Naive thymus-derived CD4-positive, alpha-beta T cell (primary cell): ENCODE measurements at regions not wholly inside any gene's neighbourhood (a gene's known extent, or its start where the extent isn't known, plus 50 kb on each side); places are given as distances from the start of the nearest gene placed in this dataset.

ENCODE experiments used
- ATAC-seq: fragments of 150-1000 bp; cut with Tn5 transposase; 2 replicates; pipeline ENCODE4 v1.10.0; 2021; ENCODE audit warnings: mild to moderate bottlenecking, moderate library complexity
- CTCF ChIA-PET: fragments of 350-600 bp; sonication (Branson Sonifier 250); formaldehyde crosslinking; loops from one replicate; lab custom pipeline; 2021; ENCODE audit warnings: antibody characterized with exemption; lab: Charles Lee
- POLR2A ChIA-PET: fragments of 350-600 bp; sonication (Branson Sonifier 250); formaldehyde crosslinking; loops from one replicate; lab custom pipeline; 2021; ENCODE audit warnings: antibody characterized with exemption, inconsistent platforms; lab: Charles Lee
- DNase-seq, 9 donors: peaks; one replicate each; pipeline versions ENCODE4 v3.0.0 to v3.0.0-alpha.2; 2020 to 2022; ENCODE audit warnings: mixed read lengths in 1 of 9
- H3K27ac ChIP-seq: one replicate; pipeline ENCODE4 v1.7.0; 2013; ENCODE audit warnings: mild to moderate bottlenecking, low read depth, low read length, moderate library complexity
- H3K27me3 ChIP-seq, 2 donors: one replicate each; pipeline ENCODE4 v1.7.0; 2013; ENCODE audit warnings: low read length in 2 of 2, mild to moderate bottlenecking in 2 of 2, moderate library complexity in 2 of 2; ENCODE audit not compliant: control insufficient read depth in 2 of 2, insufficient read depth in 2 of 2
- H3K36me3 ChIP-seq, 3 experiments: 1 replicate in 2 of 3; 2 replicates in 1 of 3; pipeline ENCODE4 v1.7.0; 2013; ENCODE audit warnings: low read length in 3 of 3, mild to moderate bottlenecking in 3 of 3, moderate library complexity in 1 of 3; ENCODE audit not compliant: insufficient read depth in 3 of 3, control insufficient read depth in 2 of 3
- H3K4me1 ChIP-seq, 2 donors: one replicate each; pipeline ENCODE4 v1.7.0; 2013; ENCODE audit warnings: low read length in 2 of 2, mild to moderate bottlenecking in 2 of 2, moderate library complexity in 1 of 2; ENCODE audit not compliant: control insufficient read depth in 2 of 2, insufficient read depth in 2 of 2
- H3K4me3 ChIP-seq: 2 replicates; pipeline ENCODE4 v1.7.0; 2013; ENCODE audit warnings: mild to moderate bottlenecking, low read length
- H3K9me3 ChIP-seq, 3 experiments: 1 replicate in 2 of 3; 2 replicates in 1 of 3; pipeline ENCODE4 v1.7.0; 2013; ENCODE audit warnings: low read length in 3 of 3; ENCODE audit not compliant: control insufficient read depth in 2 of 3
- H3K27ac Mint-ChIP-seq, 9 donors: one replicate each; pipeline ENCODE4 v1.8.0; 2020 to 2022; ENCODE audit warnings: mixed read lengths in 9 of 9, mild to moderate bottlenecking in 8 of 9, moderate library complexity in 5 of 9, inconsistent platforms in 2 of 9
- H3K27me3 Mint-ChIP-seq, 5 donors: one replicate each; pipeline ENCODE4 v1.8.0; 2021 to 2022; ENCODE audit warnings: mixed read lengths in 5 of 5, mild to moderate bottlenecking in 1 of 5
- H3K36me3 Mint-ChIP-seq, 5 donors: one replicate each; pipeline ENCODE4 v1.8.0; 2020 to 2022; ENCODE audit warnings: mixed read lengths in 5 of 5, mild to moderate bottlenecking in 3 of 5, inconsistent platforms in 1 of 5
- H3K4me1 Mint-ChIP-seq, 7 donors: one replicate each; pipeline ENCODE4 v1.8.0; 2020 to 2022; ENCODE audit warnings: mixed read lengths in 7 of 7, mild to moderate bottlenecking in 3 of 7, inconsistent platforms in 1 of 7
- H3K4me3 Mint-ChIP-seq, 10 donors: one replicate each; pipeline ENCODE4 v1.8.0; 2020 to 2022; ENCODE audit warnings: mild to moderate bottlenecking in 10 of 10, mixed read lengths in 10 of 10, moderate library complexity in 6 of 10, inconsistent platforms in 2 of 10
- H3K9me3 Mint-ChIP-seq, 11 donors: one replicate each; pipeline ENCODE4 v1.8.0; 2020 to 2022; ENCODE audit warnings: mixed read lengths in 11 of 11, mild to moderate bottlenecking in 4 of 11, inconsistent platforms in 1 of 11, moderate library complexity in 1 of 11
- intact Hi-C, 2 donors: fragments of 100-400 bp; cut with micrococcal nuclease; formaldehyde crosslinking; loops; one replicate each; pipeline ENCODE4 v1.15.1; 2023

GRCh38 chr3:180311242-180311641 is 274.5 kb upstream of the PEX5L start:
- POLR2A ChIA-PET: no interaction called here
- DNase-seq: no peak
- intact Hi-C loops: no loop called here
- H3K36me3 ChIP-seq: no peaks in the 10 kb centered on the region
- H3K9me3 ChIP-seq: no peaks in the 10 kb centered on the region
- H3K27ac ChIP-seq: no peak overlapping the region
- no peaks in the 10 kb centered on the region for H3K36me3 Mint-ChIP-seq
- H3K4me3 Mint-ChIP-seq: no peak overlapping the region
- H3K9me3 Mint-ChIP-seq: peaks cover 0 to 7% (median 0%) of the 10 kb centered on the region in 11 donors
- no peak for ATAC-seq
- no peaks in the 10 kb centered on the region for H3K27me3 Mint-ChIP-seq
- CTCF ChIA-PET: no interaction called here
- no peaks in the 10 kb centered on the region for H3K27me3 ChIP-seq
- no peaks in the 10 kb centered on the region for H3K4me1 Mint-ChIP-seq
- H3K4me1 ChIP-seq: no peaks in the 10 kb centered on the region
- H3K27ac Mint-ChIP-seq: no peak overlapping the region
- H3K4me3 ChIP-seq: no peak overlapping the region

GRCh38 chr3:180316321-180316720 is 279.6 kb upstream of the PEX5L start:
- H3K27me3 Mint-ChIP-seq: no peaks in the 10 kb centered on the region
- ATAC-seq (no peak), DNase-seq (no peak)
- peaks cover 0 to 5% (median 0%) of the 10 kb centered on the region in 11 donors for H3K9me3 Mint-ChIP-seq
- POLR2A ChIA-PET: no interaction called here
- Histone ChIP-seq H3K4me1 (no peaks in the 10 kb centered on the region), H3K9me3 (no peaks in the 10 kb centered on the region), H3K4me3 (no peak overlapping the region), H3K27me3 (no peaks in the 10 kb centered on the region), H3K36me3 (no peaks in the 10 kb centered on the region), H3K27ac (no peak overlapping the region)
- no peak overlapping the region for H3K4me3 Mint-ChIP-seq
- intact Hi-C loops: no loop called here
- H3K4me1 Mint-ChIP-seq: no peaks in the 10 kb centered on the region
- H3K36me3 Mint-ChIP-seq: no peaks in the 10 kb centered on the region
- H3K27ac Mint-ChIP-seq: no peak overlapping the region
- CTCF ChIA-PET: no interaction called here

- CTCF ChIA-PET: no interaction called here
- no peaks in the 10 kb centered on the region for H3K4me1 Mint-ChIP-seq
Measured at GRCh38 chr3:180319461-180319860, 282.5 kb upstream of the TTC14 start.

GRCh38 chr3:180320631-180321030 is 281.3 kb upstream of the TTC14 start:
- H3K27ac Mint-ChIP-seq: no peak overlapping the region
- Histone ChIP-seq H3K36me3 (no peaks in the 10 kb centered on the region), H3K27ac (no peak overlapping the region), H3K4me3 (no peak overlapping the region), H3K27me3 (no peaks in the 10 kb centered on the region), H3K4me1 (no peaks in the 10 kb centered on the region), H3K9me3 (no peaks in the 10 kb centered on the region)
- no peaks in the 10 kb centered on the region for H3K36me3 Mint-ChIP-seq
- intact Hi-C loops: no loop called here
- DNase-seq: no peak
- ATAC-seq: no peak
- ChIA-PET CTCF (no interaction called here), POLR2A (no interaction called here)
- H3K27me3 Mint-ChIP-seq: no peaks in the 10 kb centered on the region
- no peak overlapping the region for H3K4me3 Mint-ChIP-seq
- peaks cover 0 to 6% (median 0%) of the 10 kb centered on the region in 11 donors for H3K9me3 Mint-ChIP-seq
- no peaks in the 10 kb centered on the region for H3K4me1 Mint-ChIP-seq

More at GRCh38 chr3:180319461-180319860, 282.5 kb upstream of the TTC14 start:
- DNase-seq (no peak), ATAC-seq (no peak)
- Mint-ChIP-seq H3K36me3 (no peaks in the 10 kb centered on the region), H3K4me3 (no peak overlapping the region), H3K27ac (no peak overlapping the region), H3K27me3 (no peaks in the 10 kb centered on the region), H3K9me3 (peaks cover 0 to 5% (median 0%) of the 10 kb centered on the region in 11 donors)
- Histone ChIP-seq H3K4me1 (no peaks in the 10 kb centered on the region), H3K4me3 (no peak overlapping the region), H3K27ac (no peak overlapping the region), H3K27me3 (no peaks in the 10 kb centered on the region), H3K9me3 (no peaks in the 10 kb centered on the region), H3K36me3 (no peaks in the 10 kb centered on the region)
- intact Hi-C loops: no loop called here
- POLR2A ChIA-PET: no interaction called here

GRCh38 chr3:180321534-180321933 is 280.4 kb upstream of the TTC14 start:
- Mint-ChIP-seq H3K4me1 (no peaks in the 10 kb centered on the region), H3K9me3 (peaks cover 0 to 6% (median 0%) of the 10 kb centered on the region in 11 donors), H3K4me3 (no peak overlapping the region), H3K27ac (no peak overlapping the region), H3K36me3 (no peaks in the 10 kb centered on the region), H3K27me3 (no peaks in the 10 kb centered on the region)
- intact Hi-C loops: no loop called here
- no peaks in the 10 kb centered on the region for H3K36me3 ChIP-seq
- no peaks in the 10 kb centered on the region for H3K4me1 ChIP-seq
- DNase-seq (no peak), ATAC-seq (no peak)
- H3K27me3 ChIP-seq: no peaks in the 10 kb centered on the region
- H3K4me3 ChIP-seq: no peak overlapping the region
- POLR2A ChIA-PET: no interaction called here
- no peak overlapping the region for H3K27ac ChIP-seq
- H3K9me3 ChIP-seq: no peaks in the 10 kb centered on the region
- CTCF ChIA-PET: no interaction called here

GRCh38 chr3:180322829-180323228 is 279.1 kb upstream of the TTC14 start:
- H3K4me1 ChIP-seq: no peaks in the 10 kb centered on the region
- CTCF ChIA-PET: no interaction called here
- H3K36me3 Mint-ChIP-seq: no peaks in the 10 kb centered on the region
- no peaks in the 10 kb centered on the region for H3K9me3 ChIP-seq
- DNase-seq: no peak
- no peak overlapping the region for H3K4me3 ChIP-seq
- POLR2A ChIA-PET: no interaction called here
- no peaks in the 10 kb centered on the region for H3K27me3 Mint-ChIP-seq
- H3K36me3 ChIP-seq: no peaks in the 10 kb centered on the region
- no peak for ATAC-seq
- H3K4me3 Mint-ChIP-seq: no peak overlapping the region
- no peak overlapping the region for H3K27ac ChIP-seq
- no peaks in the 10 kb centered on the region for H3K4me1 Mint-ChIP-seq
- no peaks in the 10 kb centered on the region for H3K27me3 ChIP-seq
- intact Hi-C loops: no loop called here
- peaks cover 0 to 6% (median 0%) of the 10 kb centered on the region in 11 donors for H3K9me3 Mint-ChIP-seq
- no peak overlapping the region for H3K27ac Mint-ChIP-seq

GRCh38 chr3:180324791-180325190 is 277.2 kb upstream of the TTC14 start:
- Histone ChIP-seq H3K4me1 (no peaks in the 10 kb centered on the region), H3K27ac (no peak overlapping the region), H3K27me3 (no peaks in the 10 kb centered on the region), H3K4me3 (no peak overlapping the region), H3K9me3 (no peaks in the 10 kb centered on the region), H3K36me3 (no peaks in the 10 kb centered on the region)
- Mint-ChIP-seq H3K27ac (no peak overlapping the region), H3K27me3 (no peaks in the 10 kb centered on the region), H3K9me3 (peaks cover 0 to 6% (median 0%) of the 10 kb centered on the region in 11 donors), H3K4me1 (no peaks in the 10 kb centered on the region), H3K4me3 (no peak overlapping the region), H3K36me3 (no peaks in the 10 kb centered on the region)
- CTCF ChIA-PET: no interaction called here
- intact Hi-C loops: no loop called here
- DNase-seq: no peak
- ATAC-seq: no peak
- POLR2A ChIA-PET: no interaction called here
